Sigmoid colon (tissue), 6 donors: ENCODE measurements at regions not wholly inside any gene's neighbourhood (a gene's known extent, or its start where the extent isn't known, plus 50 kb on each side); places are given as distances from the start of the nearest gene placed in this dataset.

Experiments used
- DNase-seq: peaks from one replicate; pipeline ENCODE4 v3.0.0-alpha.2; 2019
- H3K27ac ChIP-seq, 4 donors: fragments of 200-600 bp; sonication (generic); one replicate each; pipeline ENCODE4 v1.5.1; 2016 to 2019; ENCODE audit warnings: mild to moderate bottlenecking in 1 of 4
- H3K27me3 ChIP-seq, 3 donors: fragments of 200-600 bp; sonication (generic); one replicate each; pipeline ENCODE4 v1.5.1; 2019; ENCODE audit warnings: mild to moderate bottlenecking in 1 of 3
- H3K36me3 ChIP-seq, 4 donors: fragments of 200-600 bp; sonication (generic); one replicate each; pipeline ENCODE4 v1.5.1; 2016 to 2019
- H3K4me1 ChIP-seq, 4 donors: fragments of 200-600 bp; sonication (generic); one replicate each; pipeline ENCODE4 v1.5.1; 2017 to 2019
- H3K4me3 ChIP-seq, 4 donors: fragments of 200-600 bp; sonication (generic); one replicate each; pipeline ENCODE4 v1.5.1; 2017 to 2019; ENCODE audit warnings: mild to moderate bottlenecking in 2 of 4, moderate library complexity in 1 of 4
- H3K9me3 ChIP-seq, 4 donors: fragments of 200-600 bp in 3 of 4; sonication (generic) in 3 of 4; one replicate each; pipeline versions ENCODE4 v1.5.1 to v1.6.1; 2013 to 2019
- EP300 ChIP-seq, 4 donors: sonication (generic); formaldehyde crosslinking; IDR thresholded peaks; one replicate each; pipeline ENCODE4 v1.6.1; 2017; ENCODE audit warnings: antibody characterized with exemption in 4 of 4
- POLR2A ChIP-seq, 2 donors: fragments of 450-650 bp; IDR thresholded peaks; one replicate each; pipeline ENCODE4 v1.6.1; 2016; ENCODE audit warnings: antibody characterized with exemption in 2 of 2, mild to moderate bottlenecking in 2 of 2, moderate library complexity in 2 of 2
- POLR2AphosphoS5 ChIP-seq, 4 donors: sonication (generic); formaldehyde crosslinking; IDR thresholded peaks; one replicate each; pipeline ENCODE4 v1.6.1; 2017; ENCODE audit warnings: antibody characterized with exemption in 4 of 4
- WGBS, 2 donors: extraction: QIAGEN DNeasy Blood & Tissue Kit; methylation state at CpG; one replicate each; pipeline ENCODE4 v1.1.7; 2013; 5-methylcytosine and 5-hydroxymethylcytosine counted together
- intact Hi-C: fragments of 100-400 bp; cut with DNase I; formaldehyde crosslinking; loops from one replicate; pipeline ENCODE4 v1.15.1; 2023
- TF ChIP-seq, protein P1 (sequence below), 4 experiments: fragments of 450-650 bp in 3 of 4; fragments of 200-600 bp in 1 of 4; IDR thresholded peaks; one replicate each; pipeline ENCODE4 v1.5.1; 2016 to 2019; ENCODE audit warnings: antibody characterized with exemption in 4 of 4, mild to moderate bottlenecking in 3 of 4, moderate library complexity in 2 of 4
- donor health status: healthy with polysubstance abuse.
- donor health status: healthy.

GRCh38 chr15:53324061-53324460 is 435.4 kb downstream of the WDR72 start:
- Histone ChIP-seq H3K27ac (no peak overlapping the region), H3K27me3 (no peaks in the 10 kb centered on the region), H3K9me3 (no peaks in the 10 kb centered on the region), H3K36me3 (no peaks in the 10 kb centered on the region), H3K4me1 (no peaks in the 10 kb centered on the region), H3K4me3 (no peak overlapping the region)
- intact Hi-C loops: no loop called here
- TF ChIP-seq, protein P1, sequence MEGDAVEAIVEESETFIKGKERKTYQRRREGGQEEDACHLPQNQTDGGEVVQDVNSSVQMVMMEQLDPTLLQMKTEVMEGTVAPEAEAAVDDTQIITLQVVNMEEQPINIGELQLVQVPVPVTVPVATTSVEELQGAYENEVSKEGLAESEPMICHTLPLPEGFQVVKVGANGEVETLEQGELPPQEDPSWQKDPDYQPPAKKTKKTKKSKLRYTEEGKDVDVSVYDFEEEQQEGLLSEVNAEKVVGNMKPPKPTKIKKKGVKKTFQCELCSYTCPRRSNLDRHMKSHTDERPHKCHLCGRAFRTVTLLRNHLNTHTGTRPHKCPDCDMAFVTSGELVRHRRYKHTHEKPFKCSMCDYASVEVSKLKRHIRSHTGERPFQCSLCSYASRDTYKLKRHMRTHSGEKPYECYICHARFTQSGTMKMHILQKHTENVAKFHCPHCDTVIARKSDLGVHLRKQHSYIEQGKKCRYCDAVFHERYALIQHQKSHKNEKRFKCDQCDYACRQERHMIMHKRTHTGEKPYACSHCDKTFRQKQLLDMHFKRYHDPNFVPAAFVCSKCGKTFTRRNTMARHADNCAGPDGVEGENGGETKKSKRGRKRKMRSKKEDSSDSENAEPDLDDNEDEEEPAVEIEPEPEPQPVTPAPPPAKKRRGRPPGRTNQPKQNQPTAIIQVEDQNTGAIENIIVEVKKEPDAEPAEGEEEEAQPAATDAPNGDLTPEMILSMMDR (IDR thresholded peaks at IDR 0.05): no peak
- TF ChIP-seq POLR2AphosphoS5 (IDR thresholded peaks at IDR 0.05): no peak
- no peak for TF ChIP-seq POLR2A (IDR thresholded peaks at IDR 0.05)
- TF ChIP-seq EP300 (IDR thresholded peaks at IDR 0.05): no peak
- no peak for DNase-seq
- WGBS, 2 donors: 87% methylated on average over 7 of the region's 7 CpGs

GRCh38 chr15:53323191-53323590 is 436.3 kb downstream of the WDR72 start:
- 47 to 62% methylated on average over 3 of the region's 3 CpGs for WGBS, 2 donors
- Histone ChIP-seq H3K4me1 (no peaks in the 10 kb centered on the region), H3K36me3 (no peaks in the 10 kb centered on the region), H3K4me3 (no peak overlapping the region), H3K27ac (no peak overlapping the region), H3K9me3 (no peaks in the 10 kb centered on the region), H3K27me3 (no peaks in the 10 kb centered on the region)
- no peak for DNase-seq
- TF ChIP-seq POLR2A (IDR thresholded peaks at IDR 0.05) (no peak), EP300 (IDR thresholded peaks at IDR 0.05) (no peak), POLR2AphosphoS5 (IDR thresholded peaks at IDR 0.05) (no peak)
- TF ChIP-seq, protein P1 (IDR thresholded peaks at IDR 0.05): no peak
- intact Hi-C loops: no loop called here

DNA sequence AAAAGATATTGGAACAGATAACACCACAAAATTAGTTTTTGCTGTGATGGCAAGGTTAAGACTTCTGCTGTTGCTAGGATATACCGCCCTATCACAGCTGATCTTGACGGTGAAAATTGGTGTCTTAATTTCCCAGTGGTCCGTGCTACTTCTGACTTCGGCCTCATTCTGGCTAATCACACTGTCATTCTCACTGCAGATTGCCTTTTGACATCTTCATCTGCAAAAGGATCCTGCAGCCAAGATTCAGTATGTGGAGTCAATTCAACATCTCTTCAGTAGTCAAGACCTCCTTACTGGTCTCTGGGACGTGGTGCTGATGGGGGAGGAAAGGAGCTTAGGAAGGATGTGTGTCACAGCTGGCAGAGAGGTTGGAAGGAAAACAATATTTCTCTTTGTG is 438.6 kb downstream of the WDR72 start:
- no peaks in the 10 kb centered on the region for H3K27me3 ChIP-seq
- WGBS, 2 donors: 87 to 88% methylated on average over 5 of the region's 5 CpGs
- DNase-seq: no peak
- no peaks in the 10 kb centered on the region for H3K4me1 ChIP-seq
- H3K27ac ChIP-seq: no peak overlapping the region
- H3K4me3 ChIP-seq: no peak overlapping the region
- intact Hi-C loops: no loop called here
- no peak for TF ChIP-seq POLR2AphosphoS5 (IDR thresholded peaks at IDR 0.05)
- TF ChIP-seq, protein P1 (IDR thresholded peaks at IDR 0.05): no peak
- TF ChIP-seq POLR2A (IDR thresholded peaks at IDR 0.05): no peak
- no peak for TF ChIP-seq EP300 (IDR thresholded peaks at IDR 0.05)
- no peaks in the 10 kb centered on the region for H3K36me3 ChIP-seq
- H3K9me3 ChIP-seq: no peaks in the 10 kb centered on the region

GRCh38 chr15:53312707-53313106 is 446.8 kb downstream of the WDR72 start:
- WGBS, 2 donors: 45 to 60% methylated on average over 3 of the region's 3 CpGs
- TF ChIP-seq POLR2A (IDR thresholded peaks at IDR 0.05) (no peak), POLR2AphosphoS5 (IDR thresholded peaks at IDR 0.05) (no peak), EP300 (IDR thresholded peaks at IDR 0.05) (no peak)
- TF ChIP-seq, protein P1 (IDR thresholded peaks at IDR 0.05): no peak
- Histone ChIP-seq H3K9me3 (no peaks in the 10 kb centered on the region), H3K36me3 (no peaks in the 10 kb centered on the region), H3K4me3 (no peak overlapping the region), H3K27me3 (no peaks in the 10 kb centered on the region), H3K27ac (no peak overlapping the region), H3K4me1 (no peaks in the 10 kb centered on the region)
- no peak for DNase-seq
- intact Hi-C loops: no loop called here

GRCh38 chr15:53310709-53311108 is 448.8 kb downstream of the WDR72 start:
- TF ChIP-seq, protein P1 (IDR thresholded peaks at IDR 0.05): no peak
- no peak for TF ChIP-seq POLR2A (IDR thresholded peaks at IDR 0.05)
- no peaks in the 10 kb centered on the region for H3K4me1 ChIP-seq
- DNase-seq: no peak
- intact Hi-C loops: no loop called here
- H3K4me3 ChIP-seq: no peak overlapping the region
- no peaks in the 10 kb centered on the region for H3K36me3 ChIP-seq
- no peaks in the 10 kb centered on the region for H3K27me3 ChIP-seq
- H3K27ac ChIP-seq: no peak overlapping the region
- 93 to 95% methylated on average over 1 of the region's 1 CpG for WGBS, 2 donors
- H3K9me3 ChIP-seq: no peaks in the 10 kb centered on the region
